Type B pancreatic cell (in vitro differentiated cells): ENCODE measurements at regions not wholly inside any gene's neighbourhood (a gene's known extent, or its start where the extent isn't known, plus 50 kb on each side); places are given as distances from the start of the nearest gene placed in this dataset.

Experiments used
- DNase-seq: peaks from one replicate; pipeline ENCODE4 v3.0.0; 2021; ENCODE audit warnings: mixed read lengths; ENCODE audit not compliant: unreplicated experiment; ENCODE audit errors: extremely low spot score
- H3K27ac Mint-ChIP-seq: 2 replicates; pipeline ENCODE4 v1.8.0; 2021; ENCODE audit warnings: mild to moderate bottlenecking, mixed read lengths
- H3K27me3 Mint-ChIP-seq: 2 replicates; pipeline ENCODE4 v1.8.0; 2021; ENCODE audit warnings: mixed read lengths
- H3K36me3 Mint-ChIP-seq: 2 replicates; pipeline ENCODE4 v1.8.0; 2021; ENCODE audit warnings: mixed read lengths
- H3K4me1 Mint-ChIP-seq: one replicate; pipeline ENCODE4 v1.8.0; 2021; ENCODE audit warnings: mixed read lengths; ENCODE audit not compliant: unreplicated experiment
- H3K4me3 Mint-ChIP-seq: 2 replicates; pipeline ENCODE4 v1.8.0; 2021; ENCODE audit warnings: mild to moderate bottlenecking, mixed read lengths
- H3K9me3 Mint-ChIP-seq: 2 replicates; pipeline ENCODE4 v1.8.0; 2021; ENCODE audit warnings: mixed read lengths
- CTCF ChIP-seq: fragments of 200-600 bp; sonication (generic); conservative IDR thresholded peaks from 2 replicates; pipeline ENCODE4 v1.5.0; 2021; ENCODE audit warnings: antibody characterized with exemption, mild to moderate bottlenecking

- no peaks in the 10 kb centered on the region for H3K4me1 Mint-ChIP-seq
- H3K27me3 Mint-ChIP-seq = peaks cover 37% of the 10 kb centered on the region
Measured at GRCh38 chr11:45597097-45597496, 68.3 kb downstream of the CHST1 start.

GRCh38 chr11:45596571-45596970, 68.9 kb downstream of the CHST1 start:
- DNase-seq = no peak
- Mint-ChIP-seq H3K27ac (no peak overlapping the region), H3K36me3 (no peaks in the 10 kb centered on the region), H3K27me3 (peaks cover 37% of the 10 kb centered on the region), H3K4me3 (no peak overlapping the region), H3K4me1 (no peaks in the 10 kb centered on the region), H3K9me3 (no peaks in the 10 kb centered on the region)
- no peak for TF ChIP-seq CTCF

More at GRCh38 chr11:45597097-45597496, 68.3 kb downstream of the CHST1 start:
- no peaks in the 10 kb centered on the region for H3K36me3 Mint-ChIP-seq
- no peak for DNase-seq
- no peaks in the 10 kb centered on the region for H3K9me3 Mint-ChIP-seq
- no peak overlapping the region for H3K4me3 Mint-ChIP-seq
- no peak overlapping the region for H3K27ac Mint-ChIP-seq
- TF ChIP-seq CTCF = no peak

- no peak for DNase-seq
- no peaks in the 10 kb centered on the region for H3K36me3 Mint-ChIP-seq
- no peak overlapping the region for H3K4me3 Mint-ChIP-seq
- no peak overlapping the region for H3K27ac Mint-ChIP-seq
- no peaks in the 10 kb centered on the region for H3K9me3 Mint-ChIP-seq
- peaks cover 35% of the 10 kb centered on the region for H3K27me3 Mint-ChIP-seq
- no peak for TF ChIP-seq CTCF
- no peaks in the 10 kb centered on the region for H3K4me1 Mint-ChIP-seq
Measured at GRCh38 chr11:45593992-45594391, 71.4 kb downstream of the CHST1 start.

- Mint-ChIP-seq H3K27ac (no peak overlapping the region), H3K4me1 (no peaks in the 10 kb centered on the region), H3K9me3 (no peaks in the 10 kb centered on the region), H3K27me3 (peaks cover 39% of the 10 kb centered on the region), H3K4me3 (no peak overlapping the region), H3K36me3 (no peaks in the 10 kb centered on the region)
- DNase-seq = no peak
- no peak for TF ChIP-seq CTCF
Measured at GRCh38 chr11:45592636-45593035, 72.8 kb downstream of the CHST1 start.

GRCh38 chr11:45590743-45591142, 74.7 kb downstream of the CHST1 start:
- Mint-ChIP-seq H3K9me3 (no peaks in the 10 kb centered on the region), H3K4me1 (no peaks in the 10 kb centered on the region), H3K36me3 (no peaks in the 10 kb centered on the region), H3K27me3 (peaks cover 50% of the 10 kb centered on the region), H3K27ac (no peak overlapping the region), H3K4me3 (no peak overlapping the region)
- DNase-seq = no peak
- TF ChIP-seq CTCF = no peak

- H3K4me1 Mint-ChIP-seq = no peaks in the 10 kb centered on the region
- peaks cover 52% of the 10 kb centered on the region for H3K27me3 Mint-ChIP-seq
Measured at GRCh38 chr11:45585205-45585604, 80.2 kb downstream of the CHST1 start.

More at GRCh38 chr11:45585205-45585604, 80.2 kb downstream of the CHST1 start:
- no peak for TF ChIP-seq CTCF
- Mint-ChIP-seq H3K36me3 (no peaks in the 10 kb centered on the region), H3K4me3 (no peak overlapping the region), H3K9me3 (no peaks in the 10 kb centered on the region), H3K27ac (no peak overlapping the region)
- no peak for DNase-seq
